Stomach (tissue), 4 donors: ENCODE measurements at regions not wholly inside any gene's neighbourhood (a gene's known extent, or its start where the extent isn't known, plus 50 kb on each side); places are given as distances from the start of the nearest gene placed in this dataset.

Experiments used
- POLR2A ChIP-seq, 4 donors: fragments of 450-650 bp; IDR thresholded peaks; one replicate each; pipeline ENCODE4 v1.6.1; 2016; ENCODE audit warnings: antibody characterized with exemption in 4 of 4, control low read depth in 2 of 4, mild to moderate bottlenecking in 1 of 4, moderate library complexity in 1 of 4
- POLR2AphosphoS5 ChIP-seq, 3 donors: sonication (generic); formaldehyde crosslinking; IDR thresholded peaks; one replicate each; pipeline ENCODE4 v1.6.1; 2016; ENCODE audit warnings: antibody characterized with exemption in 3 of 3

- TF ChIP-seq POLR2AphosphoS5 (IDR thresholded peaks at IDR 0.05) (no peak), POLR2A (IDR thresholded peaks at IDR 0.05) (no peak)
Measured at GRCh38 chr18:66916834-66917233, 312.9 kb upstream of the CDH19 start.
